C4-2B (cell line): ENCODE measurements at regions not wholly inside any gene's neighbourhood (a gene's known extent, or its start where the extent isn't known, plus 50 kb on each side); places are given as distances from the start of the nearest gene placed in this dataset.

Experiments used
- CTCF ChIP-seq: fragments of 450-650 bp; conservative IDR thresholded peaks from 2 replicates; pipeline ENCODE4 v1.5.1; 2017; ENCODE audit warnings: mild to moderate bottlenecking
- ZFX ChIP-seq: fragments of 450-650 bp; IDR thresholded peaks from 2 replicates; pipeline ENCODE4 v1.6.1; 2017

GRCh38 chrX:63581906-63582305 lies 203.1 kb downstream of the ARHGEF9 start:
- no peak for TF ChIP-seq CTCF
- TF ChIP-seq ZFX, result no peak
